ENCODE measurements at regions not wholly inside any gene's neighbourhood (a gene's known extent, or its start where the extent isn't known, plus 50 kb on each side); places are given as distances from the start of the nearest gene placed in this dataset.

DNA sequence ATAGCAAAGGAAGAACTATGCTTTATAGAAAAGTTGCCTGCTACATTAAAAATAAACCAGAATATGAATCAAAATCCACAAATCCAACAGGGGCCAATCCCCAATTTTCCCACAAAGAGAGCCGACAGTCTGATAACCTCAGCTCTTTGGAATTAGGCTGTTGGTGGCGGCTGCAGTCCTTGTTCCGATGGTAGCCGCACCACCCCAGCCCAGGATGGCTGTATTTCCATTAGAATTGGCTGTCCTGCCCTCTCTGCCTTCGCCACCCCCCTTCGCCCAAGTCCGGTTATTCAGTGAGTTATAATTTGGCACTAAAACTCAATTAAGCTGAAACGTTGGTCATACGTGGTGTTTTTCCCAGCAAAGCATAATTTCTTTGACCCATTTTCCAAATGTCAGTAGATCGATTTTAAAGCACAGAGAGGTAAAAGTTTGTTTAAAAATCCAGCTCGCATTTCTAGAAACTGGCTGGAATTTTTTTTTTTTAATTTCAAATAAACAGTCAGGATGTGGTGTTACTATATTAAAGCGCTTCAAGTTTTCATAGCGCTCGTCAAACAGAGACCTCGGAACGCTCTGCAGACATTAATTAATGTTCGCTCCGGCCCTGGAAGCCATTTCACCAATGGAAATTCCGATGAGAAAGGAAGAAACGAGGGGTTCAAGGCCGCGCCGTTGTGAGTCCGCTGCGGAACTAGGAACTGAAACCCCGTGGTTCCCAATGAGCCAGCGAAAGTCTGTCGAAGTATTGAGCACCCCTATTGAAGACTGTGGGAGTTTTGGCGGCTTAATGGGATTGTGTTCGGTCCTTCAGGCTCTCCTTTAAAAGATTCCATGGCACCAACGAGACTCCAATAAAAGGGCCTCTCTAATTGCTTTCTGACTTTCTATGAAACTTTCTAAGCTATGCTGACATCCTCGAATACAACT is 104.8 kb upstream of the DIO3 start:
- no peak for DNase-seq (ENCODE audit: low spot score in 2 of 2)
- 16% methylated on average over 32 of the region's 32 CpGs for WGBS
- TF ChIP-seq POLR2AphosphoS5 (IDR thresholded peaks at IDR 0.05) (no peak), EP300 (IDR thresholded peaks at IDR 0.05) (no peak), POLR2A (IDR thresholded peaks at IDR 0.05) (no peak)
- TF ChIP-seq, protein P1, sequence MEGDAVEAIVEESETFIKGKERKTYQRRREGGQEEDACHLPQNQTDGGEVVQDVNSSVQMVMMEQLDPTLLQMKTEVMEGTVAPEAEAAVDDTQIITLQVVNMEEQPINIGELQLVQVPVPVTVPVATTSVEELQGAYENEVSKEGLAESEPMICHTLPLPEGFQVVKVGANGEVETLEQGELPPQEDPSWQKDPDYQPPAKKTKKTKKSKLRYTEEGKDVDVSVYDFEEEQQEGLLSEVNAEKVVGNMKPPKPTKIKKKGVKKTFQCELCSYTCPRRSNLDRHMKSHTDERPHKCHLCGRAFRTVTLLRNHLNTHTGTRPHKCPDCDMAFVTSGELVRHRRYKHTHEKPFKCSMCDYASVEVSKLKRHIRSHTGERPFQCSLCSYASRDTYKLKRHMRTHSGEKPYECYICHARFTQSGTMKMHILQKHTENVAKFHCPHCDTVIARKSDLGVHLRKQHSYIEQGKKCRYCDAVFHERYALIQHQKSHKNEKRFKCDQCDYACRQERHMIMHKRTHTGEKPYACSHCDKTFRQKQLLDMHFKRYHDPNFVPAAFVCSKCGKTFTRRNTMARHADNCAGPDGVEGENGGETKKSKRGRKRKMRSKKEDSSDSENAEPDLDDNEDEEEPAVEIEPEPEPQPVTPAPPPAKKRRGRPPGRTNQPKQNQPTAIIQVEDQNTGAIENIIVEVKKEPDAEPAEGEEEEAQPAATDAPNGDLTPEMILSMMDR (IDR thresholded peaks at IDR 0.05) = no peak
- Histone ChIP-seq H3K4me3 (no peak overlapping the region), H3K27ac (no peak overlapping the region), H3K36me3 (no peaks in the 10 kb centered on the region), H3K4me1 (peaks cover 16% of the 10 kb centered on the region), H3K27me3 (peaks cover 75% of the 10 kb centered on the region), H3K9me3 (no peaks in the 10 kb centered on the region)

DNA sequence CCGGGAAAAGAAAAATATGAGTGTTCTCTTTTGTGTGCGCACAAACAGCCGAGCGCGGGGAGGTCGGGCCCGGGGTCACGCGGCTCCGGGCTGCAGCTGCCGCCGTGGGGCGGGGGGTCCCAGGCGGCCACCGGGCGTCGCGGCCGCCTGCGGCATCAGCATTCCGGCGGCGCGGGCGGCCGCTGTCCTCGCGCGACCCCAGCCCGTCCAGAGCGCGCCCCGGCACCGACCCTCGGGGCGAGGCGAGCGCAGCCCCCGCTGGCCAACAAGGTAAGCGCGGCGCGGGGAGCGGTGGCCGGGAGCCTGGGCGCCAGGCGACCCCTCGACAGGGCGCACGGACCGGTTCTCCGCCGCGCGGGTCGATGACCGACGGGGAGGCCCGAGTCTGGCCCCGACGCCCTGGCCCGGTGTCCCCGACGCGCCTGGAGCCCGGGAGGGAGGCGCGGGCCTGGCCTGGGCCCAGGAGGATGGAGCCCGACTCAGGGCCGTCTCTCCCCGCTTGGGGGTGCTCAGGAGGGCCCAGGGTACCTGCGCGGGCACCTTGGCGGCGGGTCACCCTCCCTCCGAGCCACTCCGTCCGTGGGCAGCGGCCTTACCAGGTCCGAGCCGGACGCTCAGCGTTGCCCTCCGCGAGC is 103.9 kb upstream of the DIO3 start:
- Histone ChIP-seq H3K4me3 (no peak overlapping the region), H3K4me1 (peaks cover 16% of the 10 kb centered on the region), H3K9me3 (no peaks in the 10 kb centered on the region), H3K27ac (no peak overlapping the region), H3K36me3 (no peaks in the 10 kb centered on the region), H3K27me3 (peaks cover 81% of the 10 kb centered on the region)
- DNase-seq (ENCODE audit: low spot score in 2 of 2) = no peak
- TF ChIP-seq, protein P1 (IDR thresholded peaks at IDR 0.05) = no peak
- TF ChIP-seq EP300 (IDR thresholded peaks at IDR 0.05) (no peak), POLR2AphosphoS5 (IDR thresholded peaks at IDR 0.05) (no peak), POLR2A (IDR thresholded peaks at IDR 0.05) (no peak)
- 7% methylated on average over 33 of the region's 85 CpGs for WGBS

DNA sequence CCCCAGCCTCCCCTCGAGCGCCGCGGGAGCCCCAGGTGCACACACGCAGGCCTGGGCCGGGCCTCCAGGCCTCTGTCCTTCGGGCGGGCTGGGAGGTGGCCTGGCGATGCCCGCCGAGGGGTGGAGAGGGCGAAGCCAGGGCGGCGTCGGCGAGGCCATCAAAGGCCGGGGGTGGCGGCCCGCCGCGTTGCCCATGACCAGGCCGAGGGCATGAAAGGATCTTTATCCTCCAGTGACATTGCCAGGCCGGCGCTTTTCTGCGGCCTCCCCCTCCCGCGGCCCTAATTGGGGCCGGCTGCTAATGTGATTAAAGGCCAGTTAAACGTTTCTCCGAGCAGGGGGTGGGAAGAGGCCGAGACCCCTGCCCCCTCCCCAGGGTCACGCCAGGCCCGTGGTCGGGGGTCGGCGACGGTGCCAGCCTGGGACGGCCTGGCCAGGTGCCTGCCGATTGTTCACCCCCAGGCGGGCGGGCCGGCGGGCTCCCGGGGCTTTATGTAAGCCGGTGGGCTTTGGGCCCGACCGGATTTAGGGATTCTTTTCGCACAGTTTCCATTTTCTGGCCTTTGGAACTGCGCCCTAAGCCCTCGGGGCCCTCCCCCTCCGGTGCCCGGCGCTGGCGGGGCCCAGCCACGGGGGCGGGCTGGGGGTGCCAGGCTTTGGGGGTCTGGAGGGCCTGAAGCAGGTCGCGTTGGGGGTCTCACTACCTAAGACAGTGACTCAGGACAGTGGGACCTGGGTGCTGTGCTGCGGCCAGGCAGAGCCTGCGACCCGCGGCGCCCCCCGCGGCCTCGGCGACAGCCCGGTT is 103.2 kb upstream of the DIO3 start:
- no peaks in the 10 kb centered on the region for H3K9me3 ChIP-seq
- WGBS = 0% methylated on average over 5 of the region's 68 CpGs
- DNase-seq (ENCODE audit: low spot score in 2 of 2) = no peak
- no peak overlapping the region for H3K27ac ChIP-seq
- peak overlapping the region; percentile 24 for H3K4me3 ChIP-seq
- TF ChIP-seq, protein P1 (IDR thresholded peaks at IDR 0.05) = no peak
- no peak for TF ChIP-seq POLR2A (IDR thresholded peaks at IDR 0.05)
- no peak for TF ChIP-seq POLR2AphosphoS5 (IDR thresholded peaks at IDR 0.05)
- TF ChIP-seq EP300 (IDR thresholded peaks at IDR 0.05) = no peak
- H3K27me3 ChIP-seq = peaks cover 79% of the 10 kb centered on the region
- no peaks in the 10 kb centered on the region for H3K36me3 ChIP-seq
- peaks cover 16% of the 10 kb centered on the region for H3K4me1 ChIP-seq

DNA sequence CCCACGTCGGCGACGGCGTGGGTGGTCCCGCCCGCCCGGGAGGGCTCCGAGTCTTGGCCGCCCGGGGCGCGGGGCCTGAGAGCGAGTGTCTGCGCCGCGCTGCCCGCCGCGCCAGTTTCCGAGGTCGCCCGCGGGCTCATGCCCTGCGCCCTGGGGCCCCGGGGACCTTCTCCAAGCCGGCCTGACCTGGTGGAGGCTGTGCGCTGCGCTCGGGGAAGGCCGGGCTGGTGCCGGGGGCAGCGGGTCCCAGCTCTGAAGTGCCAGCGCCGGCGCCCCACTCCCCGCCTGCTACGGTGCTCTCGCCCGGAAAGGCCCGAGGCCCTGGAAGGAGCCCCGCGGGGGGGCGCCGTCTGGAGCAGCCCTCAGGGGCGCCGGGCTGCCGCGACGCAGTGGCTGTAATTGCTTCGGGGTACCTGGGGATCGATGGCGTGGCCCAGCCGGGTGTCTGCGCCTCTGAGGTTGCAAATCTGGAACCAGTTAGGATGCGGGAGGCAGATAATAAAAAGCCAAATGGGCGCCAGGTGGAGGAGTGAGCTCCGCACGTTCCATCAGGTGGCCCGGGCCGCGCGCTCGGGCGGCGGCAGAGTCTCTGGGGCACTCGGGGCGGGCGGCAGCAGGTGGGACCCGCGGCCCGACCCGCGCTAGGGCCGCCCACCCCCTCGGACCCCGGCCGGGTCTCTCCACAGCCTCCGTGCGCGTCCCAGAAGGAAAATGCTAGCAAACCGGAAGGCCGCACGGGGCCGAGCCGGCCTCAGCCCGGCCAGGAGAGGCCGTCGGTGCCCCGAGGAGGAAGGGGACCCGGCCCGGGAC is 102.3 kb upstream of the DIO3 start:
- peak overlapping the region; percentile 24 for H3K4me3 ChIP-seq
- no peak overlapping the region for H3K27ac ChIP-seq
- 9% methylated on average over 29 of the region's 92 CpGs for WGBS
- peaks cover 79% of the 10 kb centered on the region for H3K27me3 ChIP-seq
- DNase-seq (ENCODE audit: low spot score in 2 of 2) = peak in 1 of 2 donors; percentile 78
- no peaks in the 10 kb centered on the region for H3K36me3 ChIP-seq
- TF ChIP-seq POLR2AphosphoS5 (IDR thresholded peaks at IDR 0.05) = no peak
- TF ChIP-seq, protein P1 (IDR thresholded peaks at IDR 0.05) = no peak
- no peak for TF ChIP-seq POLR2A (IDR thresholded peaks at IDR 0.05)
- no peak for TF ChIP-seq EP300 (IDR thresholded peaks at IDR 0.05)
- no peaks in the 10 kb centered on the region for H3K9me3 ChIP-seq
- peaks cover 16% of the 10 kb centered on the region for H3K4me1 ChIP-seq

Data from suprapubic skin (tissue), 4 donors.